HepG2 (cell line): ENCODE measurements at regions not wholly inside any gene's neighbourhood (a gene's known extent, or its start where the extent isn't known, plus 50 kb on each side); places are given as distances from the start of the nearest gene placed in this dataset.
A peak's percentile ranks its signal among the peaks of the same experiment; 100 is the strongest.

ENCODE experiments used
- ATAC-seq: fragments of 200-7000 bp; cut with Tn5 transposase; 3 replicates; pipeline ENCODE4 v1.9.1; 2020; ENCODE audit warnings: mild to moderate bottlenecking, moderate library complexity
- BruUV-seq: library from RNA; stranded (reverse); fragments of 400-500 nt; replicated peaks from 2 replicates; lab custom pipeline; 2021; lab: Mats Ljungman, UMichigan
- CTCF ChIA-PET: fragments of 300-600 bp; formaldehyde crosslinking; extraction: SDS; loops from one replicate; lab custom pipeline; 2021; ENCODE audit warnings: low total read pairs, inconsistent platforms, low intra/inter-chr PET ratio; lab: Yijun Ruan, JAX
- POLR2A ChIA-PET: fragments of 350-600 bp; sonication (Branson Sonifier 250); formaldehyde crosslinking; loops from one replicate; lab custom pipeline; 2020; ENCODE audit warnings: antibody characterized with exemption, inconsistent platforms; lab: Yijun Ruan, JAX
- DNase-seq: peaks from one replicate; pipeline ENCODE4 v3.0.0-alpha.2; 2015; ENCODE audit warnings: low spot score
- FAIRE-seq: peaks from 3 replicates; lab custom pipeline; 2011; peaks lifted over from hg19 to GRCh38; lab: Jason Lieb, UNC
- H2AFZ ChIP-seq: one replicate; pipeline ENCODE4 v1.6.1; 2011; ENCODE audit warnings: low read length, inconsistent platforms
- H3K27ac ChIP-seq: fragments of 300-600 bp; 3 replicates; pipeline ENCODE4 v1.8.0; 2011; ENCODE audit warnings: mixed run types, mild to moderate bottlenecking, mixed read lengths, low read length, inconsistent platforms; ENCODE audit not compliant: insufficient read depth; ENCODE audit errors: extremely low read length
- H3K27me3 ChIP-seq, 2 experiments: fragments of 200-600 bp in 1 of 2; 2 replicates in 1 of 2; 3 replicates in 1 of 2; pipeline versions ENCODE4 v1.6.0 to v1.8.0; 2011; ENCODE audit warnings: low read length in 2 of 2, mild to moderate bottlenecking in 2 of 2, moderate library complexity in 2 of 2, inconsistent platforms in 1 of 2; ENCODE audit not compliant: insufficient read depth in 2 of 2, control insufficient read depth in 1 of 2
- H3K36me3 ChIP-seq, 2 experiments: fragments of 200-600 bp in 1 of 2; replicated peaks in 1 of 2; 2 replicates in 1 of 2; 3 replicates in 1 of 2; pipeline versions ENCODE4 v1.5.1 to v1.8.0; 2011; ENCODE audit warnings: low read length in 2 of 2, inconsistent platforms in 1 of 2; ENCODE audit not compliant: insufficient read depth in 2 of 2, control insufficient read depth in 1 of 2
- H3K4me1 ChIP-seq: 2 replicates; pipeline ENCODE4 v1.5.1; 2012; ENCODE audit warnings: low read length, inconsistent platforms; ENCODE audit not compliant: insufficient read depth
- H3K4me2 ChIP-seq: 2 replicates; pipeline ENCODE4 v1.6.0; 2011; ENCODE audit warnings: low read depth, low read length, inconsistent platforms
- H3K4me3 ChIP-seq, 3 experiments: fragments of 200-600 bp in 1 of 3; sonication (generic), shearing (Covaris generic) in 1 of 3; replicated peaks in 1 of 3; 2 replicates each; pipeline ENCODE4 v1.5.1; 2011 to 2016; ENCODE audit warnings: low read length in 3 of 3, inconsistent platforms in 2 of 3, low read depth in 2 of 3, mild to moderate bottlenecking in 2 of 3, control low read depth in 1 of 3, mixed read lengths in 1 of 3; ENCODE audit not compliant: insufficient read depth in 1 of 3
- H3K79me2 ChIP-seq: one replicate; pipeline ENCODE4 v1.6.1; 2011; ENCODE audit warnings: low read length, inconsistent platforms; ENCODE audit not compliant: insufficient read depth
- H3K9ac ChIP-seq: 2 replicates; pipeline ENCODE4 v1.6.0; 2011; ENCODE audit warnings: mild to moderate bottlenecking, low read depth, low read length, inconsistent platforms; ENCODE audit not compliant: insufficient read depth
- H3K9me3 ChIP-seq: 2 replicates; pipeline ENCODE4 v1.5.1; 2012; ENCODE audit warnings: mild to moderate bottlenecking, low read length
- H4K20me1 ChIP-seq: 2 replicates; pipeline ENCODE4 v1.6.0; 2011; ENCODE audit warnings: inconsistent platforms, mild to moderate bottlenecking, low read length, moderate library complexity; ENCODE audit not compliant: insufficient read depth
- ATRX ChIP-seq: sonication (generic); formaldehyde crosslinking; IDR thresholded peaks from 2 replicates; pipeline ENCODE4 v1.4.0; 2020; ENCODE audit warnings: missing genetic modification reagents, borderline replicate concordance
- EHMT2 ChIP-seq: fragments of 200-600 bp; sonication (generic); IDR thresholded peaks from 2 replicates; pipeline ENCODE4 v1.7.0; 2017; ENCODE audit warnings: antibody characterized with exemption, low read depth, low read length, borderline replicate concordance
- GPN1 ChIP-seq: sonication (generic); formaldehyde crosslinking; IDR thresholded peaks from 2 replicates; pipeline ENCODE4 v1.5.1; 2020; ENCODE audit warnings: missing genetic modification reagents, borderline replicate concordance
- HCFC1 ChIP-seq: fragments of 150-350 bp; IDR thresholded peaks from 2 replicates; pipeline ENCODE4 v1.6.1; 2014; ENCODE audit warnings: low read depth, low read length
- HNRNPH1 ChIP-seq: fragments of 200-400 bp; formaldehyde crosslinking; optimal IDR thresholded peaks from 2 replicates; pipeline ENCODE3; 2017; ENCODE audit warnings: mild to moderate bottlenecking, low read depth, low read length
- MLLT10 ChIP-seq: sonication (generic); formaldehyde crosslinking; IDR thresholded peaks from 2 replicates; pipeline ENCODE4 v1.4.0; 2020; ENCODE audit warnings: missing genetic modification reagents
- NKX3-1 ChIP-seq: sonication (generic); formaldehyde crosslinking; IDR thresholded peaks from 2 replicates; pipeline ENCODE4 v1.5.0; 2020; ENCODE audit warnings: missing genetic modification reagents
- ZBTB39 ChIP-seq: sonication (generic); formaldehyde crosslinking; IDR thresholded peaks from 2 replicates; pipeline ENCODE4 v1.5.0; 2020; ENCODE audit warnings: missing genetic modification reagents
- ZNF547 ChIP-seq: sonication (generic); formaldehyde crosslinking; IDR thresholded peaks from 2 replicates; pipeline ENCODE4 v1.5.1; 2020; ENCODE audit warnings: mild to moderate bottlenecking, missing genetic modification reagents
- ZNF569 ChIP-seq: sonication (generic); formaldehyde crosslinking; IDR thresholded peaks from 2 replicates; pipeline ENCODE4 v1.5.0; 2020; ENCODE audit warnings: mild to moderate bottlenecking, missing genetic modification reagents, moderate library complexity, borderline replicate concordance
- ZNF570 ChIP-seq: sonication (generic); formaldehyde crosslinking; IDR thresholded peaks from 2 replicates; pipeline ENCODE4 v1.4.0; 2020; ENCODE audit warnings: mild to moderate bottlenecking, missing genetic modification reagents, borderline replicate concordance
- WGBS: methylation state at CpG from one replicate; pipeline ENCODE4 v1.1.6; 2017; ENCODE audit warnings: low lambda C conversion rate; 5-methylcytosine and 5-hydroxymethylcytosine counted together
- in situ Hi-C: cut with HindIII; loops from 2 replicates; pipeline ENCODE4 v1.10.0; 2017; ENCODE audit warnings: low pct_unique_long_range_greater_than_20kb; ENCODE audit not compliant: extremely low pct_ligation_motif_present
- intact Hi-C: fragments of 100-400 bp; cut with micrococcal nuclease; formaldehyde crosslinking; loops from one replicate; pipeline ENCODE4 v1.10.0; 2022; ENCODE audit not compliant: unreplicated experiment
- TF ChIP-seq, protein P1 (sequence below): sonication (generic); formaldehyde crosslinking; IDR thresholded peaks from 2 replicates; pipeline ENCODE4 v1.8.0; 2022; ENCODE audit warnings: low read depth, missing genetic modification reagents
- TF ChIP-seq, protein P2 (sequence below): sonication (generic); formaldehyde crosslinking; IDR thresholded peaks from 2 replicates; pipeline ENCODE4 v1.5.1; 2020; ENCODE audit warnings: mild to moderate bottlenecking, missing genetic modification reagents, moderate library complexity

GRCh38 chr7:51471210-51471980 lies 154.8 kb upstream of the COBL start:
- no peaks in the 10 kb centered on the region for H3K4me1 ChIP-seq
- ATAC-seq (0 out of 3 replicates have a peak, but pooled peaks have one; percentile 34), FAIRE-seq (no peak)
- H3K36me3 ChIP-seq, result no peaks in the 10 kb centered on the region
- intact Hi-C loops, result no loop called here
- H3K27me3 ChIP-seq, result peaks cover 1 to 27% of the 10 kb centered on the region in 2 experiments; a peak in 4 of 5 replicates
- no peak overlapping the region for H3K4me3 ChIP-seq
- CTCF ChIA-PET, result no interaction called here
- in situ Hi-C loops, result no loop called here
- TF ChIP-seq ZNF547, result no peak
- TF ChIP-seq ATRX (CRISPR knock-in tag), result no peak
- TF ChIP-seq, protein P1, sequence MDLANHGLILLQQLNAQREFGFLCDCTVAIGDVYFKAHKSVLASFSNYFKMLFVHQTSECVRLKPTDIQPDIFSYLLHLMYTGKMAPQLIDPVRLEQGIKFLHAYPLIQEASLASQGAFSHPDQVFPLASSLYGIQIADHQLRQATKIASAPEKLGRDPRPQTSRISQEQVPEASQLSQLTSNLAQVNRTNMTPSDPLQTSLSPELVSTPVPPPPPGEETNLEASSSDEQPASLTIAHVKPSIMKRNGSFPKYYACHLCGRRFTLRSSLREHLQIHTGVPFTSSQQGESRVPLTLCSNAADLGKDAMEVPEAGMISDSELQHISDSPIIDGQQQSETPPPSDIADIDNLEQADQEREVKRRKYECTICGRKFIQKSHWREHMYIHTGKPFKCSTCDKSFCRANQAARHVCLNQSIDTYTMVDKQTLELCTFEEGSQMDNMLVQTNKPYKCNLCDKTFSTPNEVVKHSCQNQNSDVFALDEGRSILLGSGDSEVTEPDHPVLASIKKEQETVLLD (CRISPR knock-in tag), result no peak
- no peak for TF ChIP-seq EHMT2
- TF ChIP-seq ZBTB39 (CRISPR knock-in tag), result no peak
- TF ChIP-seq MLLT10 (CRISPR knock-in tag), result no peak
- TF ChIP-seq HCFC1, result no peak
- TF ChIP-seq ZNF569 (CRISPR knock-in tag), result no peak
- no peak for TF ChIP-seq HNRNPH1
- TF ChIP-seq NKX3-1, result no peak
- TF ChIP-seq GPN1 (CRISPR knock-in tag), result no peak
- TF ChIP-seq ZNF570 (CRISPR knock-in tag), result no peak
- TF ChIP-seq, protein P2, sequence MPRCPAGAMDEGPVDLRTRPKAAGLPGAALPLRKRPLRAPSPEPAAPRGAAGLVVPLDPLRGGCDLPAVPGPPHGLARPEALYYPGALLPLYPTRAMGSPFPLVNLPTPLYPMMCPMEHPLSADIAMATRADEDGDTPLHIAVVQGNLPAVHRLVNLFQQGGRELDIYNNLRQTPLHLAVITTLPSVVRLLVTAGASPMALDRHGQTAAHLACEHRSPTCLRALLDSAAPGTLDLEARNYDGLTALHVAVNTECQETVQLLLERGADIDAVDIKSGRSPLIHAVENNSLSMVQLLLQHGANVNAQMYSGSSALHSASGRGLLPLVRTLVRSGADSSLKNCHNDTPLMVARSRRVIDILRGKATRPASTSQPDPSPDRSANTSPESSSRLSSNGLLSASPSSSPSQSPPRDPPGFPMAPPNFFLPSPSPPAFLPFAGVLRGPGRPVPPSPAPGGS (CRISPR knock-in tag), result no peak
- TF ChIP-seq, all 625 proteins: peak for 0
- Histone ChIP-seq H3K79me2 (no peaks in the 10 kb centered on the region), H3K4me2 (no peak overlapping the region), H4K20me1 (no peaks in the 10 kb centered on the region), H2AFZ (no peak overlapping the region), H3K9me3 (no peaks in the 10 kb centered on the region), H3K27ac (no peak overlapping the region), H3K9ac (no peak overlapping the region)
- BruUV-seq, result no TSS peak
- 16% methylated on average over 25 of the region's 33 CpGs for WGBS
- DNase-seq, result no peak
- POLR2A ChIA-PET, result no interaction called here
